ENCODE measurements at regions not wholly inside any gene's neighbourhood (a gene's known extent, or its start where the extent isn't known, plus 50 kb on each side); places are given as distances from the start of the nearest gene placed in this dataset.

DNA sequence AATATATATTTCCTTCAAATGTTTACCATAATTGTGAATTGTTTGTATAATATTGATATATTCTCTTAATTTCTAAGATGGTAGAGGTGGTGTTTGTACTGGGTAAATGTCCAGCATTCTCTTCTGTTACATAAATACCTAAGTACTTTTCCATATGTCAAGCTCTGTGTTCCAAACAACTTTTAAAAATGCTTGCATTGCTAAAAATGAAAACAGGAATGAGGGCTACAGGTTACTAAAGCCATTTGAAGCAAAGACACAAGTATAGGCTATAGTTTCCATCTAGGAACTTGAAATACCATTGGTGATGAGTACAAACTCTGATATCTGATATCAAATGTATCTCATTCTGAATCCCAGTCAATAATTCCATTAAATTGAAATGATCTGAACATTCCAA lies 233.6 kb upstream of the SORCS1 start (continued):
- TF ChIP-seq, protein P1, sequence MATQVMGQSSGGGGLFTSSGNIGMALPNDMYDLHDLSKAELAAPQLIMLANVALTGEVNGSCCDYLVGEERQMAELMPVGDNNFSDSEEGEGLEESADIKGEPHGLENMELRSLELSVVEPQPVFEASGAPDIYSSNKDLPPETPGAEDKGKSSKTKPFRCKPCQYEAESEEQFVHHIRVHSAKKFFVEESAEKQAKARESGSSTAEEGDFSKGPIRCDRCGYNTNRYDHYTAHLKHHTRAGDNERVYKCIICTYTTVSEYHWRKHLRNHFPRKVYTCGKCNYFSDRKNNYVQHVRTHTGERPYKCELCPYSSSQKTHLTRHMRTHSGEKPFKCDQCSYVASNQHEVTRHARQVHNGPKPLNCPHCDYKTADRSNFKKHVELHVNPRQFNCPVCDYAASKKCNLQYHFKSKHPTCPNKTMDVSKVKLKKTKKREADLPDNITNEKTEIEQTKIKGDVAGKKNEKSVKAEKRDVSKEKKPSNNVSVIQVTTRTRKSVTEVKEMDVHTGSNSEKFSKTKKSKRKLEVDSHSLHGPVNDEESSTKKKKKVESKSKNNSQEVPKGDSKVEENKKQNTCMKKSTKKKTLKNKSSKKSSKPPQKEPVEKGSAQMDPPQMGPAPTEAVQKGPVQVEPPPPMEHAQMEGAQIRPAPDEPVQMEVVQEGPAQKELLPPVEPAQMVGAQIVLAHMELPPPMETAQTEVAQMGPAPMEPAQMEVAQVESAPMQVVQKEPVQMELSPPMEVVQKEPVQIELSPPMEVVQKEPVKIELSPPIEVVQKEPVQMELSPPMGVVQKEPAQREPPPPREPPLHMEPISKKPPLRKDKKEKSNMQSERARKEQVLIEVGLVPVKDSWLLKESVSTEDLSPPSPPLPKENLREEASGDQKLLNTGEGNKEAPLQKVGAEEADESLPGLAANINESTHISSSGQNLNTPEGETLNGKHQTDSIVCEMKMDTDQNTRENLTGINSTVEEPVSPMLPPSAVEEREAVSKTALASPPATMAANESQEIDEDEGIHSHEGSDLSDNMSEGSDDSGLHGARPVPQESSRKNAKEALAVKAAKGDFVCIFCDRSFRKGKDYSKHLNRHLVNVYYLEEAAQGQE (IDR thresholded peaks at IDR 0.05; ENCODE audit: unreplicated experiment) = no peak
- no peak for TF ChIP-seq STAT1 (IDR thresholded peaks at IDR 0.05; ENCODE audit: unreplicated experiment)
- TF ChIP-seq, protein P2, sequence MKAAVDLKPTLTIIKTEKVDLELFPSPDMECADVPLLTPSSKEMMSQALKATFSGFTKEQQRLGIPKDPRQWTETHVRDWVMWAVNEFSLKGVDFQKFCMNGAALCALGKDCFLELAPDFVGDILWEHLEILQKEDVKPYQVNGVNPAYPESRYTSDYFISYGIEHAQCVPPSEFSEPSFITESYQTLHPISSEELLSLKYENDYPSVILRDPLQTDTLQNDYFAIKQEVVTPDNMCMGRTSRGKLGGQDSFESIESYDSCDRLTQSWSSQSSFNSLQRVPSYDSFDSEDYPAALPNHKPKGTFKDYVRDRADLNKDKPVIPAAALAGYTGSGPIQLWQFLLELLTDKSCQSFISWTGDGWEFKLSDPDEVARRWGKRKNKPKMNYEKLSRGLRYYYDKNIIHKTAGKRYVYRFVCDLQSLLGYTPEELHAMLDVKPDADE (IDR thresholded peaks at IDR 0.05) = no peak
- TF ChIP-seq ZNF331 (CRISPR knock-in tag; IDR thresholded peaks at IDR 0.05; ENCODE audit: low read depth) = no peak
- no peak for TF ChIP-seq NANOG (IDR thresholded peaks at IDR 0.05; ENCODE audit: borderline replicate concordance)

DNA sequence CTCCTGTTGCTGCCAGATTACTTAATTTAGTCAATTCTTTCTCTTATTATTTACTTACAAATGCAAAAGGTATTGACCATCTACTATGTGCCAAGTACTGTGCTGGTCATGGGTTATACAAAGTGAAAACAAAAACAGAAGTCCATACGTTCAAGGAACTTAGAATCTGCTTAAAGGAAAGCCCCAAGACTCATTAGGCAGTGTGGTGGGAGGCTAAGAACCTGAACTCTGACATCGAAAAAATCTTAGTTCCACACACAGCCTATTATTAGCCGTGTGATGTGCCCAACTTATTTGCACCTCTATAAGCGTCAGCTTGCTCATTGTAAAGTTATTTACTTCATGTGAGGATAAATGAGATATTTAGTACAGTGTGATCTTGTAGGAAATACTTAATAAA lies 227.4 kb upstream of the SORCS1 start:
- DNase-seq (ENCODE audit: low spot score) (no peak), ATAC-seq (no peak)
- H3K36me3 ChIP-seq (ENCODE audit: insufficient read depth) = no peaks in the 10 kb centered on the region
- TF ChIP-seq CREB1 (CRISPR knock-in tag; IDR thresholded peaks at IDR 0.05; ENCODE audit: low read depth) (no peak), STAT1 (IDR thresholded peaks at IDR 0.05; ENCODE audit: unreplicated experiment) (no peak), POLR2AphosphoS5 (IDR thresholded peaks at IDR 0.05; ENCODE audit: low read depth) (no peak), EZH2 (IDR thresholded peaks at IDR 0.05; ENCODE audit: low read depth, unreplicated experiment) (no peak), ZNF114 (CRISPR knock-in tag; IDR thresholded peaks at IDR 0.05) (no peak), JUNB (IDR thresholded peaks at IDR 0.05; ENCODE audit: unreplicated experiment) (no peak)
- TF ChIP-seq, protein P3, sequence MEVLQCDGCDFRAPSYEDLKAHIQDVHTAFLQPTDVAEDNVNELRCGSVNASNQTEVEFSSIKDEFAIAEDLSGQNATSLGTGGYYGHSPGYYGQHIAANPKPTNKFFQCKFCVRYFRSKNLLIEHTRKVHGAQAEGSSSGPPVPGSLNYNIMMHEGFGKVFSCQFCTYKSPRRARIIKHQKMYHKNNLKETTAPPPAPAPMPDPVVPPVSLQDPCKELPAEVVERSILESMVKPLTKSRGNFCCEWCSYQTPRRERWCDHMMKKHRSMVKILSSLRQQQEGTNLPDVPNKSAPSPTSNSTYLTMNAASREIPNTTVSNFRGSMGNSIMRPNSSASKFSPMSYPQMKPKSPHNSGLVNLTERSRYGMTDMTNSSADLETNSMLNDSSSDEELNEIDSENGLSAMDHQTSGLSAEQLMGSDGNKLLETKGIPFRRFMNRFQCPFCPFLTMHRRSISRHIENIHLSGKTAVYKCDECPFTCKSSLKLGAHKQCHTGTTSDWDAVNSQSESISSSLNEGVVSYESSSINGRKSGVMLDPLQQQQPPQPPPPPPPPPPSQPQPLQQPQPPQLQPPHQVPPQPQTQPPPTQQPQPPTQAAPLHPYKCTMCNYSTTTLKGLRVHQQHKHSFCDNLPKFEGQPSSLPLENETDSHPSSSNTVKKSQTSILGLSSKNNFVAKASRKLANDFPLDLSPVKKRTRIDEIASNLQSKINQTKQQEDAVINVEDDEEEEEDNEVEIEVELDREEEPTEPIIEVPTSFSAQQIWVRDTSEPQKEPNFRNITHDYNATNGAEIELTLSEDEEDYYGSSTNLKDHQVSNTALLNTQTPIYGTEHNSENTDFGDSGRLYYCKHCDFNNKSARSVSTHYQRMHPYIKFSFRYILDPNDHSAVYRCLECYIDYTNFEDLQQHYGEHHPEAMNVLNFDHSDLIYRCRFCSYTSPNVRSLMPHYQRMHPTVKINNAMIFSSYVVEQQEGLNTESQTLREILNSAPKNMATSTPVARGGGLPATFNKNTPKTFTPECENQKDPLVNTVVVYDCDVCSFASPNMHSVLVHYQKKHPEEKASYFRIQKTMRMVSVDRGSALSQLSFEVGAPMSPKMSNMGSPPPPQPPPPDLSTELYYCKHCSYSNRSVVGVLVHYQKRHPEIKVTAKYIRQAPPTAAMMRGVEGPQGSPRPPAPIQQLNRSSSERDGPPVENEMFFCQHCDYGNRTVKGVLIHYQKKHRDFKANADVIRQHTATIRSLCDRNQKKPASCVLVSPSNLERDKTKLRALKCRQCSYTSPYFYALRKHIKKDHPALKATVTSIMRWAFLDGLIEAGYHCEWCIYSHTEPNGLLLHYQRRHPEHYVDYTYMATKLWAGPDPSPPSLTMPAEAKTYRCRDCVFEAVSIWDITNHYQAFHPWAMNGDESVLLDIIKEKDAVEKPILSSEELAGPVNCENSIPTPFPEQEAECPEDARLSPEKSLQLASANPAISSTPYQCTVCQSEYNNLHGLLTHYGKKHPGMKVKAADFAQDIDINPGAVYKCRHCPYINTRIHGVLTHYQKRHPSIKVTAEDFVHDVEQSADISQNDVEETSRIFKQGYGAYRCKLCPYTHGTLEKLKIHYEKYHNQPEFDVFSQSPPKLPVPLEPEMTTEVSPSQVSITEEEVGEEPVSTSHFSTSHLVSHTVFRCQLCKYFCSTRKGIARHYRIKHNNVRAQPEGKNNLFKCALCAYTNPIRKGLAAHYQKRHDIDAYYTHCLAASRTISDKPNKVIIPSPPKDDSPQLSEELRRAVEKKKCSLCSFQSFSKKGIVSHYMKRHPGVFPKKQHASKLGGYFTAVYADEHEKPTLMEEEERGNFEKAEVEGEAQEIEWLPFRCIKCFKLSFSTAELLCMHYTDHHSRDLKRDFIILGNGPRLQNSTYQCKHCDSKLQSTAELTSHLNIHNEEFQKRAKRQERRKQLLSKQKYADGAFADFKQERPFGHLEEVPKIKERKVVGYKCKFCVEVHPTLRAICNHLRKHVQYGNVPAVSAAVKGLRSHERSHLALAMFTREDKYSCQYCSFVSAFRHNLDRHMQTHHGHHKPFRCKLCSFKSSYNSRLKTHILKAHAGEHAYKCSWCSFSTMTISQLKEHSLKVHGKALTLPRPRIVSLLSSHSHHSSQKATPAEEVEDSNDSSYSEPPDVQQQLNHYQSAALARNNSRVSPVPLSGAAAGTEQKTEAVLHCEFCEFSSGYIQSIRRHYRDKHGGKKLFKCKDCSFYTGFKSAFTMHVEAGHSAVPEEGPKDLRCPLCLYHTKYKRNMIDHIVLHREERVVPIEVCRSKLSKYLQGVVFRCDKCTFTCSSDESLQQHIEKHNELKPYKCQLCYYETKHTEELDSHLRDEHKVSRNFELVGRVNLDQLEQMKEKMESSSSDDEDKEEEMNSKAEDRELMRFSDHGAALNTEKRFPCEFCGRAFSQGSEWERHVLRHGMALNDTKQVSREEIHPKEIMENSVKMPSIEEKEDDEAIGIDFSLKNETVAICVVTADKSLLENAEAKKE (CRISPR knock-in tag; IDR thresholded peaks at IDR 0.05) = no peak
- TF ChIP-seq, protein P1 (IDR thresholded peaks at IDR 0.05; ENCODE audit: unreplicated experiment) = no peak

More for the DNA sequence above, 227.4 kb upstream of the SORCS1 start:
- Histone ChIP-seq H3F3A (replicated peaks; ENCODE audit: low read depth) (no peaks in the 10 kb centered on the region), H3K4me2 (no peak overlapping the region), H3K79me2 (replicated peaks; ENCODE audit: insufficient read depth) (no peaks in the 10 kb centered on the region), H3K27ac (ENCODE audit: low read depth) (no peak overlapping the region), H3K27me3 (ENCODE audit: insufficient read depth) (peaks cover 22% of the 10 kb centered on the region; the same call in 1 of the 2 replicates), H2AFZ (no peak overlapping the region), H3K9me2 (ENCODE audit: insufficient read depth) (0 out of 2 replicates have a peak, but pooled peaks cover 3% of the 10 kb centered on the region), H3K4me1 (ENCODE audit: insufficient read depth) (peaks cover 10% of the 10 kb centered on the region; the same call in 1 of the 2 replicates), H3K4me3 (no peak overlapping the region), H4K20me1 (replicated peaks; ENCODE audit: insufficient read depth) (no peaks in the 10 kb centered on the region)
- no peak overlapping the region for H3K27ac Mint-ChIP-seq
- H3K9me3 Mint-ChIP-seq = no peaks in the 10 kb centered on the region
- H3K4me1 Mint-ChIP-seq = peaks cover 4% of the 10 kb centered on the region; the same call in 2 of the 3 replicates
- H3K4me3 Mint-ChIP-seq = no peak overlapping the region
- no peaks in the 10 kb centered on the region for H3K27me3 Mint-ChIP-seq (ENCODE audit: insufficient read depth, low read depth, poor library complexity)
- H3K36me3 Mint-ChIP-seq (ENCODE audit: low read depth) = no peaks in the 10 kb centered on the region

Data from GM23338 (cell line).